Upper lobe of left lung (tissue), 6 donors: ENCODE measurements at regions not wholly inside any gene's neighbourhood (a gene's known extent, or its start where the extent isn't known, plus 50 kb on each side); places are given as distances from the start of the nearest gene placed in this dataset.

Source experiments
- ATAC-seq, 2 donors: fragments of 200-7000 bp; cut with Tn5 transposase; one replicate each; pipeline ENCODE4 v1.9.1; 2022; ENCODE audit warnings: mild to moderate bottlenecking in 2 of 2, moderate library complexity in 2 of 2; ENCODE audit not compliant: low FRiP score in 2 of 2
- DNase-seq, 2 donors: peaks; one replicate each; pipeline ENCODE4 v3.0.0-alpha.2; 2019 to 2020
- H3K27ac ChIP-seq, 4 donors: fragments of 200-600 bp; sonication (generic); one replicate each; pipeline ENCODE4 v1.5.1; 2016 to 2019
- H3K27me3 ChIP-seq, 4 donors: fragments of 200-600 bp; sonication (generic); one replicate each; pipeline ENCODE4 v1.5.1; 2017 to 2019
- H3K36me3 ChIP-seq, 4 donors: fragments of 200-600 bp; sonication (generic); one replicate each; pipeline ENCODE4 v1.5.1; 2016 to 2019
- H3K4me1 ChIP-seq, 4 donors: fragments of 200-600 bp; sonication (generic); one replicate each; pipeline ENCODE4 v1.5.1; 2018 to 2019
- H3K4me3 ChIP-seq, 4 donors: fragments of 200-600 bp; sonication (generic); one replicate each; pipeline ENCODE4 v1.5.1; 2017 to 2019; ENCODE audit warnings: mild to moderate bottlenecking in 2 of 4, moderate library complexity in 1 of 4
- H3K9me3 ChIP-seq, 4 donors: fragments of 200-600 bp; sonication (generic); one replicate each; pipeline ENCODE4 v1.5.1; 2018 to 2019
- CTCF ChIP-seq, 6 experiments: fragments of 450-650 bp in 4 of 6; fragments of 200-600 bp in 2 of 6; sonication (generic) in 2 of 6; IDR thresholded peaks; one replicate each; pipeline ENCODE4 v1.5.1; 2016 to 2019; ENCODE audit warnings: antibody characterized with exemption in 6 of 6
- EP300 ChIP-seq, 4 donors: sonication (generic); formaldehyde crosslinking; IDR thresholded peaks; one replicate each; pipeline ENCODE4 v1.5.1; 2017; ENCODE audit warnings: antibody characterized with exemption in 4 of 4, control low read depth in 2 of 4
- POLR2A ChIP-seq, 4 donors: fragments of 450-650 bp; IDR thresholded peaks; one replicate each; pipeline ENCODE4 v1.5.1; 2016 to 2017; ENCODE audit warnings: antibody characterized with exemption in 4 of 4, mild to moderate bottlenecking in 2 of 4
- POLR2AphosphoS5 ChIP-seq, 2 donors: sonication (generic); formaldehyde crosslinking; IDR thresholded peaks; one replicate each; pipeline ENCODE4 v1.5.1; 2017; ENCODE audit warnings: antibody characterized with exemption in 2 of 2
- WGBS, 2 donors: methylation state at CpG; one replicate each; pipeline ENCODE4 v1.1.5; 2017 to 2018; 5-methylcytosine and 5-hydroxymethylcytosine counted together
- donor health status: DM: no; HTN: no; CAD: no; lungs with moderate emphysema.
- donor health status: DM: no; HTN: yes; CAD: no; lungs with severe emphysema.

DNA sequence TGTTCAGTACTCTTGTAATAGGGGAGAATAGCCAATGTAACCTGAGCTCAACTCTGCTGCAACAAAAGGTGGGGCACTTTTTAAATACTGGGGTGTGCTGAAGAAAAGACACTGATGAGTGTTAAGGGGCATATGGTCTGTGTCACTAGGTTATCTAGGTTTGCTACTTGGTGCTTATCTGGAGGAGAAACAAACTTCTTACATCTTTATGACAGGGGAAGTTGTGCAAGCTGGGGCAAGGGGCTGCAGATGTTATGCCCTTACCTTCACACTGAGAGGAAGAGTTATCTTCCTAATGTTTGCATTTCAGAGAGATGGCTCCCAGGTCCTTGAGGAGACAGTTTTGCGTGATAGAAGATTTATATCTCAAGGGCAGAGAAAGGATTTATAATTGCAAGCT is 90.9 kb upstream of the PKP2 start:
- no peak for TF ChIP-seq POLR2AphosphoS5 (IDR thresholded peaks at IDR 0.05)
- TF ChIP-seq CTCF (IDR thresholded peaks at IDR 0.05), result no peak
- no peak for TF ChIP-seq POLR2A (IDR thresholded peaks at IDR 0.05)
- TF ChIP-seq EP300 (IDR thresholded peaks at IDR 0.05), result no peak
- no peaks in the 10 kb centered on the region for H3K9me3 ChIP-seq
- H3K4me3 ChIP-seq, result no peak overlapping the region
- no peak for ATAC-seq
- no peaks in the 10 kb centered on the region for H3K36me3 ChIP-seq
- 42 to 50% methylated on average over 1 of the region's 1 CpG for WGBS, 2 donors
- no peak for DNase-seq
- no peaks in the 10 kb centered on the region for H3K4me1 ChIP-seq
- H3K27me3 ChIP-seq, result no peaks in the 10 kb centered on the region
- H3K27ac ChIP-seq, result no peak overlapping the region

GRCh38 chr12:32983968-32984367 is 87.4 kb upstream of the PKP2 start:
- Histone ChIP-seq H3K27me3 (no peaks in the 10 kb centered on the region), H3K4me1 (no peaks in the 10 kb centered on the region), H3K36me3 (no peaks in the 10 kb centered on the region), H3K9me3 (no peaks in the 10 kb centered on the region), H3K4me3 (no peak overlapping the region), H3K27ac (no peak overlapping the region)
- no peak for ATAC-seq
- TF ChIP-seq POLR2A (IDR thresholded peaks at IDR 0.05) (no peak), EP300 (IDR thresholded peaks at IDR 0.05) (no peak), POLR2AphosphoS5 (IDR thresholded peaks at IDR 0.05) (no peak), CTCF (IDR thresholded peaks at IDR 0.05) (no peak)
- no peak for DNase-seq
- 66 to 67% methylated on average over 4 of the region's 4 CpGs for WGBS, 2 donors

DNA sequence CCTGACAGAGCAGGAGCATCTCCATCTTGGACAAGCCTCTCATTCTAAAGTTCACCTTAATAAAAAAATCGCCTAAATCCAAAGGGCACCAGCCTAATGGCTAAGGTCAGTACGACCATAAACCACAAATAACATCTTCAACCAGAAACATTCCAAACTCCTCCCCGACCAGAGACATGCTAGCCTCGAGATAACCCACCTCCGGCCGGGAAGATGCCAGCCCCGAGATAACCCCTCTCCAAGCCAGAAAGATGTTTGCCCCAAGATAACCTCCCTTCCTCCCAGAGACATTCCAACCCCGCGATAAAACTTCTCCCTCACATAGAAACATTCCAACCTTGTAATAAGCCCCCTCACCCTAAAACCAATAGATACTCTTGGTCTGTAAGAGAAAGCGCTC is 86.8 kb upstream of the PKP2 start:
- Histone ChIP-seq H3K9me3 (no peaks in the 10 kb centered on the region), H3K4me3 (no peak overlapping the region), H3K36me3 (no peaks in the 10 kb centered on the region), H3K4me1 (no peaks in the 10 kb centered on the region), H3K27ac (no peak overlapping the region), H3K27me3 (no peaks in the 10 kb centered on the region)
- no peak for DNase-seq
- TF ChIP-seq CTCF (IDR thresholded peaks at IDR 0.05), result no peak
- no peak for TF ChIP-seq EP300 (IDR thresholded peaks at IDR 0.05)
- no peak for TF ChIP-seq POLR2A (IDR thresholded peaks at IDR 0.05)
- 15 to 17% methylated on average over 10 of the region's 10 CpGs for WGBS, 2 donors
- ATAC-seq, result no peak

- DNase-seq (no peak), ATAC-seq (no peak)
- TF ChIP-seq EP300 (IDR thresholded peaks at IDR 0.05), result no peak
- no peak for TF ChIP-seq POLR2A (IDR thresholded peaks at IDR 0.05)
- TF ChIP-seq CTCF (IDR thresholded peaks at IDR 0.05), result no peak
- no peak for TF ChIP-seq POLR2AphosphoS5 (IDR thresholded peaks at IDR 0.05)
- Histone ChIP-seq H3K36me3 (no peaks in the 10 kb centered on the region), H3K27ac (no peak overlapping the region), H3K9me3 (no peaks in the 10 kb centered on the region), H3K27me3 (no peaks in the 10 kb centered on the region), H3K4me3 (no peak overlapping the region), H3K4me1 (no peaks in the 10 kb centered on the region)
- 66 to 70% methylated on average over 4 of the region's 4 CpGs for WGBS, 2 donors
These were observed 84.6 kb upstream of the PKP2 start for GRCh38 chr12:32981139-32981538.

GRCh38 chr12:32975122-32975521 is 78.5 kb upstream of the PKP2 start:
- DNase-seq, result no peak
- Histone ChIP-seq H3K4me3 (no peak overlapping the region), H3K4me1 (no peaks in the 10 kb centered on the region), H3K27ac (no peak overlapping the region), H3K27me3 (no peaks in the 10 kb centered on the region), H3K9me3 (no peaks in the 10 kb centered on the region), H3K36me3 (no peaks in the 10 kb centered on the region)
- ATAC-seq, result no peak
- 78 to 86% methylated on average over 3 of the region's 3 CpGs for WGBS, 2 donors
- no peak for TF ChIP-seq CTCF (IDR thresholded peaks at IDR 0.05)
- no peak for TF ChIP-seq POLR2AphosphoS5 (IDR thresholded peaks at IDR 0.05)
- TF ChIP-seq POLR2A (IDR thresholded peaks at IDR 0.05), result no peak
- TF ChIP-seq EP300 (IDR thresholded peaks at IDR 0.05), result no peak
